ENCODE measurements at regions not wholly inside any gene's neighbourhood (a gene's known extent, or its start where the extent isn't known, plus 50 kb on each side); places are given as distances from the start of the nearest gene placed in this dataset.

DNA sequence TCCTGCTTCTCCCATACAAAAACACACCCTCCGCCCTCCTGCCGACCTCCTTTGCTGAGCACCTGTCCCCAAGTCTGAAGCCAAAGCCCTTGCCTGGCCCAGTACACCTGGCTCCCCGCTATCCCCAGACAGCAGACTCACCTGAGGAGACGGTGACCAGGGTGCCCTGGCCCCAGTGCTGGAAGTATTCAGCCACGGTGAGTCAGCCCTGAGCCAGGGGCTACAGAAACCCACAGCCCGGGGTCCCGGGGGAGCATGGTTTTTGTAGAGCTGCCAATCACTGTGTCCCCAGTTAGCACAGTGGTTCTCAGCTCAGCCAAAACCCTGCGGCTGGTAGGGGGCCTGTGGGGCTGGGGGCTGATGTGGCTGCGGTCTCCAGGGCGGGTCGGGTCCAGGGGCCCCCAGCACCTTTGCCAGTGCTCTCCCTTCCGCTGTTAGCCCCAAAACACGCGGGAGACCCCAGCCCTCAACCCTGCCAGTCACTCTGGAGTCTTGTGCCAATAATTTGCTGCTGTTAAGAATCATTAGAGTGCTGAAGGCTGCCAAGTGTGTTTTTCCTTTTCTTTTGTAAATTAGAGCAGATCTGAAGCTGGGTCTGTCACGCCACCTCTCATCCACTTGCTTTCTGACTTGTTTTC is 339.0 kb downstream of the TMEM121 start:
- no peaks in the 10 kb centered on the region for H3K9me3 ChIP-seq (ENCODE audit: control extremely low read depth in 1 of 3, control insufficient read depth in 2 of 3, insufficient read depth in 1 of 3, low read length in 2 of 3)
- H2AFZ ChIP-seq (ENCODE audit: insufficient read depth, low read depth, low read length, poor library complexity, severe bottlenecking): no peak overlapping the region
- Mint-ChIP-seq H3K9me3 (ENCODE audit: insufficient read depth) (no peaks in the 10 kb centered on the region), H3K4me3 (peak overlapping the region; percentile 34), H3K27me3 (no peaks in the 10 kb centered on the region), H3K4me1 (no peaks in the 10 kb centered on the region), H3K27ac (peak overlapping the region; percentile 26)
- H3K36me3 ChIP-seq (replicated peaks in 1 of 2; ENCODE audit: control extremely low read depth in 1 of 2, control insufficient read depth in 1 of 2, extremely low read depth in 1 of 2, insufficient read depth in 2 of 2, low read length in 1 of 2): peaks cover 3 to 38% of the 10 kb centered on the region in 2 experiments
- H3K4me2 ChIP-seq (replicated peaks; ENCODE audit: low read depth, low read length, poor library complexity, severe bottlenecking): no peak overlapping the region
- CTCF ChIA-PET: no interaction called here
- H3K27ac ChIP-seq (ENCODE audit: low read length in 2 of 2): no peak overlapping the region
- DNase-seq (no peak), ATAC-seq (ENCODE audit: low read depth) (no peak)
- H3K79me2 ChIP-seq (ENCODE audit: control insufficient read depth, insufficient read depth, low read length): peaks cover 41% of the 10 kb centered on the region
- H3K4me3 ChIP-seq (ENCODE audit: control extremely low read depth in 1 of 5, extremely low read depth in 1 of 5, insufficient read depth in 1 of 5, low read depth in 2 of 5, low read length in 4 of 5): peak overlapping the region in 2 of 5 experiments; percentile 100
- intact Hi-C loops (cut with micrococcal nuclease): no loop called here
- H3K4me1 ChIP-seq (ENCODE audit: control insufficient read depth in 2 of 2, insufficient read depth in 2 of 2, low read length in 2 of 2): no peaks in the 10 kb centered on the region
- WGBS (ENCODE audit: insufficient coverage): no CpG with 5 or more reads among the region's 15 CpGs
- POLR2A ChIA-PET: no interaction called here
- TF ChIP-seq EZH2 (IDR thresholded peaks at IDR 0.05; ENCODE audit: borderline replicate concordance, insufficient read depth, low read depth, low read length, poor library complexity, severe bottlenecking): no peak
- TF ChIP-seq, protein P1, sequence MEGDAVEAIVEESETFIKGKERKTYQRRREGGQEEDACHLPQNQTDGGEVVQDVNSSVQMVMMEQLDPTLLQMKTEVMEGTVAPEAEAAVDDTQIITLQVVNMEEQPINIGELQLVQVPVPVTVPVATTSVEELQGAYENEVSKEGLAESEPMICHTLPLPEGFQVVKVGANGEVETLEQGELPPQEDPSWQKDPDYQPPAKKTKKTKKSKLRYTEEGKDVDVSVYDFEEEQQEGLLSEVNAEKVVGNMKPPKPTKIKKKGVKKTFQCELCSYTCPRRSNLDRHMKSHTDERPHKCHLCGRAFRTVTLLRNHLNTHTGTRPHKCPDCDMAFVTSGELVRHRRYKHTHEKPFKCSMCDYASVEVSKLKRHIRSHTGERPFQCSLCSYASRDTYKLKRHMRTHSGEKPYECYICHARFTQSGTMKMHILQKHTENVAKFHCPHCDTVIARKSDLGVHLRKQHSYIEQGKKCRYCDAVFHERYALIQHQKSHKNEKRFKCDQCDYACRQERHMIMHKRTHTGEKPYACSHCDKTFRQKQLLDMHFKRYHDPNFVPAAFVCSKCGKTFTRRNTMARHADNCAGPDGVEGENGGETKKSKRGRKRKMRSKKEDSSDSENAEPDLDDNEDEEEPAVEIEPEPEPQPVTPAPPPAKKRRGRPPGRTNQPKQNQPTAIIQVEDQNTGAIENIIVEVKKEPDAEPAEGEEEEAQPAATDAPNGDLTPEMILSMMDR (IDR thresholded peaks at IDR 0.05): no peak
- no peaks in the 10 kb centered on the region for H3K27me3 ChIP-seq (replicated peaks in 1 of 4; ENCODE audit: control extremely low read depth in 1 of 4, control insufficient read depth in 3 of 4, insufficient read depth in 4 of 4, low read length in 3 of 4)
- H3K9ac ChIP-seq (ENCODE audit: low read length): no peak overlapping the region
- peaks cover 35% of the 10 kb centered on the region for H4K20me1 ChIP-seq (ENCODE audit: control insufficient read depth, insufficient read depth, low read length, poor library complexity, severe bottlenecking)

DNA sequence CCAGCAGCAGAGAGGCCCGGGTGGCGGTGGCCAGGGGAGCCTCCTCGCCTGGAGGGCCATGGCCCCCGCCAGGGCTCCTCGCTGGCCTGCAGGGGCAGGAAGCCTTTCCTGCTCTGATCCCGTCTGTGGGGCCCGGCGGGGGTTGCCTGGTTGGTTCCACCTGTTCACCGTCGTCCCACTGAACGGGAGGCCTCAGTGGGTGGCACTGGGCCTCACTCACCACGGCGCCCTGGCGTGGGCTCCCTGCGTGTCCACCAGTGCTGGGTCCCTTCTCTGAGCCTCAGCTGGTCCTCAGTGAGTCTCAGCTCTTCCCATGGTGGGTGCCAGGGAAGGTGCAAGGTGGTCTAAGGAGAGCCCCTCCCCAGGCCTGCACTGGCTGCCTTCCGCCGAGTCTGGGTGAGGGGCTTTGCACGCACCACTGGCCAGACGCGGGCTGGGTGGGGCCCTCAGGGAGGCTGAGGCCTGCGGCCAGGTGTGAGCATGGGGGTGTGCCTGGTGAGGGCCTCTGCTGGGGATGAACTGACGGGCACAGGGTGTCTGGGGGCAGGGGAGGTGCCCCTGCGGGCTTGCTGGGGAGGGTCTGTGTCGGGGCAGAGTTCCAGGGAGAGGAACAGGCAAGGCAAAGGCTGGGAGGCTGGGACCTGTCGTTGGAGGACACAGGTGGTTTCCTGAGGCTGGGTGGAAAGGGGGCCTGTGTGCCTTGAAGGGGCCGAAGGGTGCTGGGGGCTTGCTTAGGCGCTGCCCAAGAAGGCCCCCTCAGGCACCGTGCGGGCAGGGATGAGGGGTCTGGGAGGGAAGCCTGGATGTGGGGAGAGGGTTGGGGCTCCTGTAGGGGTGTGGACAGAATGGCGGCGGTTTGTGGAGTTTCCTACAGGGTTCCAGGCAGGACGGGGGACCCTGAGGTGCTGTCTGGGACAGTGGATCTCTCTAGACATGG is 339.8 kb downstream of the TMEM121 start:
- DNase-seq: no peak
- Histone ChIP-seq H3K79me2 (ENCODE audit: control insufficient read depth, insufficient read depth, low read length) (peaks cover 33% of the 10 kb centered on the region), H3K4me3 (ENCODE audit: control extremely low read depth in 1 of 5, extremely low read depth in 1 of 5, insufficient read depth in 1 of 5, low read depth in 2 of 5, low read length in 4 of 5) (peak overlapping the region in 1 of 5 experiments; percentile 100), H4K20me1 (ENCODE audit: control insufficient read depth, insufficient read depth, low read length, poor library complexity, severe bottlenecking) (peaks cover 27% of the 10 kb centered on the region), H3K4me1 (ENCODE audit: control insufficient read depth in 2 of 2, insufficient read depth in 2 of 2, low read length in 2 of 2) (no peaks in the 10 kb centered on the region), H3K27me3 (replicated peaks in 1 of 4; ENCODE audit: control extremely low read depth in 1 of 4, control insufficient read depth in 3 of 4, insufficient read depth in 4 of 4, low read length in 3 of 4) (no peaks in the 10 kb centered on the region), H3K27ac (ENCODE audit: low read length in 2 of 2) (no peak overlapping the region), H3K9me3 (ENCODE audit: control extremely low read depth in 1 of 3, control insufficient read depth in 2 of 3, insufficient read depth in 1 of 3, low read length in 2 of 3) (no peaks in the 10 kb centered on the region), H2AFZ (ENCODE audit: insufficient read depth, low read depth, low read length, poor library complexity, severe bottlenecking) (no peak overlapping the region), H3K36me3 (replicated peaks in 1 of 2; ENCODE audit: control extremely low read depth in 1 of 2, control insufficient read depth in 1 of 2, extremely low read depth in 1 of 2, insufficient read depth in 2 of 2, low read length in 1 of 2) (peaks cover 3 to 31% of the 10 kb centered on the region in 2 experiments), H3K4me2 (replicated peaks; ENCODE audit: low read depth, low read length, poor library complexity, severe bottlenecking) (no peak overlapping the region), H3K9ac (ENCODE audit: low read length) (no peak overlapping the region)
- no peak for ATAC-seq (ENCODE audit: low read depth)
- no peak for TF ChIP-seq EZH2 (IDR thresholded peaks at IDR 0.05; ENCODE audit: borderline replicate concordance, insufficient read depth, low read depth, low read length, poor library complexity, severe bottlenecking)
- TF ChIP-seq, protein P1 (IDR thresholded peaks at IDR 0.05): no peak
- no CpG with 5 or more reads among the region's 32 CpGs for WGBS (ENCODE audit: insufficient coverage)
- no peaks in the 10 kb centered on the region for H3K27me3 Mint-ChIP-seq
- H3K27ac Mint-ChIP-seq: no peak overlapping the region
- H3K9me3 Mint-ChIP-seq (ENCODE audit: insufficient read depth): no peaks in the 10 kb centered on the region
- intact Hi-C loops (cut with micrococcal nuclease): no loop called here
- H3K4me3 Mint-ChIP-seq: no peak overlapping the region
- CTCF ChIA-PET: no interaction called here
- POLR2A ChIA-PET: no interaction called here
- H3K4me1 Mint-ChIP-seq: no peaks in the 10 kb centered on the region
